ENCODE measurements at regions not wholly inside any gene's neighbourhood (a gene's known extent, or its start where the extent isn't known, plus 50 kb on each side); places are given as distances from the start of the nearest gene placed in this dataset.

DNA sequence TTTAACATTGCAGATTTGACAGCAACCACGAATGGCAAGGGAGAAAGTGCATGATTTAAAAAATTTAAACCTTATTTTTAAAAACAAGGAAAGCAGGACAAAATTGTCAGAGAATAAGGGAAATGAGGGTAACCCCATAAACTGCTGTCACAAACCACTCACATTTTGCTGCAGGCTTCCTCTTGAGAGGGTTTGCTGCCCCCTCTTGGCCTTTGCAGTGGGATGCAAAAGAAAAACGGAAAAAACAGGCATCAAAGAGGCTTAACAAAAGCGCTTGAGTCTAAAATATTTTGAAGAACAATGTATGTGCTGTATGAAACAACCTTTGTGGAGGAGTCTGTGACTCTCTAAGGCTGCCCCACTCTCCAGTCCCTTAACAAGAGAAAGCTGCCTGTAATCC is 91.6 kb downstream of the TMX3 start:
- peak; percentile 19 to 67 for DNase-seq (ENCODE audit: low read depth in 1 of 2, low spot score in 1 of 2)
- no peak for TF ChIP-seq JUND (IDR thresholded peaks at IDR 0.05; ENCODE audit: low read depth)
- in situ Hi-C loops (cut with HindIII; ENCODE audit: low pct_unique_long_range_greater_than_20kb, low sequenced_read_pairs) = no loop called here

DNA sequence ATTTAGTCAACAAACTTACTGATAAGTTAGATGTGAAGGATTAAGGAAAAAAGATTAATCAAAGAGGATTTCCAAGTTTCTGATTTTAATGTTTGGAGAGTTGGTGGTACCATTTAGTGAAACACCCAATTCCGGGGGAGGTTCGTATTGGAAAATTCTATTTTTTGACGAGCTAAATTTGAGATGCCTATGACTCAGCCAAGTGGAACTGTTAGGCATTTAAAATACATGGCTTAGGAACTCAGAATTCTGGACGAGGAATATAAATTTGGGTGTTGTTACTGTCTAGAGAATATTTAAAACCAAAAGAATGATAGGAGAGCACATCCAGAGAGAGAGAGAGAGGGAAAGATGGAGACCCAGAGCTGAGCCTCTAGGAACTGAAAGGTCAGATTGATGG is 103.6 kb downstream of the TMX3 start:
- in situ Hi-C loops (cut with HindIII; ENCODE audit: low pct_unique_long_range_greater_than_20kb, low sequenced_read_pairs) = no loop called here
- no peak for DNase-seq (ENCODE audit: low read depth in 1 of 2, low spot score in 1 of 2)
- TF ChIP-seq JUND (IDR thresholded peaks at IDR 0.05; ENCODE audit: low read depth) = no peak

DNA sequence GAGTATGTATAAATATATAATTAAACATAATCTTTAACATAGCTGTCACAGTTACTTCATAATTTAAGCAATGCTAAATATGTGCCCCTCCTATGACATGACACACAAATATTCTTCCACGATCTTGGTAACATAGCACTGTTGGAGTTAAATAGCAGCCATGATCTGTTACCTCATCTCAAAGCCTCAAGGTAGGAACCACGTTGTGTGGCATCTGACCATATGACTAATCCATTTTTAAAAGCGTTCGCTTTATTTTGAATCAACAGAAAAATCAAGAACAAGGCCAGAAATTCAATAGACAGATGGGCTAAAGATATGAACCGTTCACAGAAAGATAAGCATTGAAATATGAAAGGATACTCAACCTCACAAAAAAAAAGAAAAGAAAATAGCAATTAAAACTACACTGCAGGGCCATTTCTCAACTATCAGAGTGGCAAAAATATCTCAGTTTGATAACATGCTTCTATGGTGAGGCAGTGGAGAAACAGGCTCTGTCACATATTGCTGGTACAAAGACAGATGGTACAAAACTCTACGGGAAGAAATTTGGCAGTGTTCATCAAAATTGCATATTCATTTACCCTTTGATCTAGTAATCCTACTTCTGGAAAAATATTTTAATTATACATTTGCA is 105.9 kb downstream of the TMX3 start:
- TF ChIP-seq JUND (IDR thresholded peaks at IDR 0.05; ENCODE audit: low read depth) = no peak
- no peak for DNase-seq (ENCODE audit: low read depth in 1 of 2, low spot score in 1 of 2)
- in situ Hi-C loops (cut with HindIII; ENCODE audit: low pct_unique_long_range_greater_than_20kb, low sequenced_read_pairs) = no loop called here

DNA sequence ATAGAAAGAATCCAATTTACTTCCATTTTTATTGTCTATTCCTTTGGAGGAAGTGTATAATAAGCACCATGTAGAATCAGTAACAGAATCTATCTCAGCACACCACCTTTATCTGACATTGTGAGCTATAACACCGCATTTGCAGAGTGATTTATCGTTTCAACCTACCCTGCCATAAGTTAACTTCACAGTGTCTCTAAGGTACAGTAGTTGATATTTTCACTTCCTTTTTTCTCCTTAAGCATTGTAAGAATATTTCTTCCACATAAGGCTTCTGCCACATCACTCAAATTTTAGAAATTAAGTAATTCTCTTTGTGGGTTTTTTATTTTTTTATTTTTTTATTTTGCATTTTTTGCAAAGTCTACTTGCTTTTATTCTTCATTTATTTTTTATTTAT is 107.1 kb downstream of the TMX3 start:
- no peak for DNase-seq (ENCODE audit: low read depth in 1 of 2, low spot score in 1 of 2)
- in situ Hi-C loops (cut with HindIII; ENCODE audit: low pct_unique_long_range_greater_than_20kb, low sequenced_read_pairs) = no loop called here
- no peak for TF ChIP-seq JUND (IDR thresholded peaks at IDR 0.05; ENCODE audit: low read depth)

DNA sequence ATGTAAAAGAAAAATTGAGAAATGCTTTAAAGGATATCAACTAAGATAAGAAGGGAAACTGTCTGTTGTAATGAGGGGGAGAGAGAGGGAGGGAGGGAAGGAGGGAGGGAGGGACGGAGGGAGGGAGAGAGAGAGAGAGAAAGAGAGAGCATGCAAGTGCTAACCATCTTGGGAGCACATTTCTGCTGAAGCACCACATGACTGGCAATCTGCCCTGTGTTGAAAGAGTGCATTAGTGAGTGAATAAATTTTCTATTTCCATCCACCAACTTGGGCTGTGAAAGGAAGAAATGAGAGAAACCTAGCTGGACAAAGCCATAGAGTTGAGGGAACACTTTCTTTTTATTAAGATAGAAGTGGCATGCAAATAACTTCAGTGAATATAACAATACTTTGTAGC is 110.7 kb downstream of the TMX3 start:
- TF ChIP-seq JUND (IDR thresholded peaks at IDR 0.05; ENCODE audit: low read depth) = no peak
- no peak for DNase-seq (ENCODE audit: low read depth in 1 of 2, low spot score in 1 of 2)
- in situ Hi-C loops (cut with HindIII; ENCODE audit: low pct_unique_long_range_greater_than_20kb, low sequenced_read_pairs) = no loop called here

DNA sequence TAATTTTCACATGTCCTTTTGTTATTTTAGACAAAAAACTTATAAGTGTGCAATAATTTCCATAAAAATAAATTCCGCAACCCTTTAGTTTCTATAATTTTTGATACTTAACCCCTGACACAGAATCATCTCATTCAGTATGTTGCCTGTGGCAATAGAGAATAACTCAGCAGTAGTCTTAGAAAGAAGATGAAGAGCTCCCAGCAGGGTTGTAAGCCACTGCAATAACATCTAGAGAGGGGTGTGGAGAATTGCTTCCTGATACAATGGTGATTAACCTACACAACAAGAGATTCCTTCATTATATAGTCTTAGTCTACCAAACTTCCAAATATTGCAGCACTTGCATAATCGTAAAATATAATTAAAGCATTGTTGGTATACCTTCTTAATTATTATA is 118.9 kb downstream of the TMX3 start:
- DNase-seq (ENCODE audit: low read depth in 1 of 2, low spot score in 1 of 2) = no peak
- in situ Hi-C loops (cut with HindIII; ENCODE audit: low pct_unique_long_range_greater_than_20kb, low sequenced_read_pairs) = no loop called here
- no peak for TF ChIP-seq JUND (IDR thresholded peaks at IDR 0.05; ENCODE audit: low read depth)

DNA sequence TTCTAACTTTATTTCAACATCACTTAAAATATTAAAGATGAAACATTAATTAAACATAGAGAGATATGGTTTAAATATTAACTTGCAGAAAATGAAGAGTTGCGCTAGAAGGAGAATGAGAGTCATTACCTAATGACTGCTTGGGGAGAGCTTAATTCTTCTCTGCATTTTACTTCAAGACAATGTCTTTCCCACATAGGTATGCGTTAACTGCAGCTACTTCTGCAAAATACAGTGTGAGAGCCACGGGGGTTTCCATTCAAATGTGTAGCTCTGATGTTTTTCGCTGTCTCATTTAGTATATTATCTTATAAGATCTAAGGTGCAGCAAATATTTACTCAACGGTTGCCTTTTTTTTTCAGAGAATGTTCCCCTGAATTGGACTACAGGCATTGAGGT is 126.7 kb downstream of the TMX3 start:
- DNase-seq (ENCODE audit: low read depth in 1 of 2, low spot score in 1 of 2) = no peak
- no peak for TF ChIP-seq JUND (IDR thresholded peaks at IDR 0.05; ENCODE audit: low read depth)
- in situ Hi-C loops (cut with HindIII; ENCODE audit: low pct_unique_long_range_greater_than_20kb, low sequenced_read_pairs) = no loop called here

DNA sequence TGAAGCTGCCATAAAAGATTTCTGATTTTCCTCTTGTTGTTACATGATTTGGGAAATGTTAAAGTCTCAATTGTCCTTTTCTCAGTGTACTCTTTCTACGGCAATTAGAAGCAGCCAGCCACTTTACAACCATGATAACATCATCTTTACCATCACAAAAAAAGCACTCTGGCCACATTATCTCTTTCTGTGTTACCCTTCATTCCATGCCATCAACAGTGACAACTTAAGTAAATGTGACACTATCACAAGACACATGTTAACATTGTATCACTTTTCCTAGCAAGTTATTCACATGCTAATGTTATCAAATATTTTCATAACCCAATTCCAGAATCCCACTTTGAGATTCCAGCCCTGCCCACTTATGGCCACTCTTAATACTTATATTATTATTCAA is 131.2 kb downstream of the TMX3 start:
- no peak for DNase-seq (ENCODE audit: low read depth in 1 of 2, low spot score in 1 of 2)
- in situ Hi-C loops (cut with HindIII; ENCODE audit: low pct_unique_long_range_greater_than_20kb, low sequenced_read_pairs) = no loop called here
- TF ChIP-seq JUND (IDR thresholded peaks at IDR 0.05; ENCODE audit: low read depth) = no peak

DNA sequence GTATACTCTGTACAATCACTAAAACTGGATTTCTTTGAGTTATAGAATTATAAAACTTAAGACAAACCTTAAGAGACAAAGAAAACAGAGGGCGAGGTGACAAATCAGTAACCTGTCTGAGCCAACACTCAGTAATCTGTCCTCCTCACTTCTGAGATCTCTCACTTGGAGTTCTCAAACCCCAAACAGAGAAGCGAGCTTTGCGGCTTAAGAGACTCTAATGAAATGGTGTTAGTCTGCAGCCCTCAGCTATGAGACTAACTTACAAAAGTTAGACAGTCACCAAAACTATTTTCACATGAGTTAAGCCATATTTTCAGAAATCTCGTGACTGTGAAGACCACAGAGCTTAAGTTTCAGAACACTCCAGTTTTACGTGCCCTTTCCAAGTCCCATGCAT is 140.6 kb downstream of the TMX3 start:
- DNase-seq (ENCODE audit: low read depth in 1 of 2, low spot score in 1 of 2) = no peak
- TF ChIP-seq JUND (IDR thresholded peaks at IDR 0.05; ENCODE audit: low read depth) = no peak

DNA sequence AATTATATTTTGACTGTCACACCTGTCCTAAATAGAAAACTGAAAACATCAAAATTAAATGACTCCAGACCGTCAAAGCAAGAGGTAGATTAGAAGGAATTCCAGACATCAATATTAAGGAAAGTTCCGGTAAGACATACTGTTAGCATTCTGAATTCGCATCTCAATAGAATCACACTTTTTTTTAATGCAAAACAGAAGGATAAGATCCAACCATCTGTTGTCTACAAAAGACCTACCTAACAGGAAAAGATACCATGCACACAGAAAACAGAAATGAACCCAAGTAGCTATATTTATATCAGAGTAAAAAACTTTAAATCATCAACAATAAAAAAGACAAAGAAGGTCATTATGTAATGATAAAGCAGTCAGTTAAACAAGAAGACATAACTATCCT is 145.0 kb downstream of the TMX3 start:
- no peak for DNase-seq (ENCODE audit: low read depth in 1 of 2, low spot score in 1 of 2)
- in situ Hi-C loops (cut with HindIII; ENCODE audit: low pct_unique_long_range_greater_than_20kb, low sequenced_read_pairs) = no loop called here
- no peak for TF ChIP-seq JUND (IDR thresholded peaks at IDR 0.05; ENCODE audit: low read depth)

More for the DNA sequence above, 140.6 kb downstream of the TMX3 start:
- in situ Hi-C loops (cut with HindIII; ENCODE audit: low pct_unique_long_range_greater_than_20kb, low sequenced_read_pairs) = no loop called here

DNA sequence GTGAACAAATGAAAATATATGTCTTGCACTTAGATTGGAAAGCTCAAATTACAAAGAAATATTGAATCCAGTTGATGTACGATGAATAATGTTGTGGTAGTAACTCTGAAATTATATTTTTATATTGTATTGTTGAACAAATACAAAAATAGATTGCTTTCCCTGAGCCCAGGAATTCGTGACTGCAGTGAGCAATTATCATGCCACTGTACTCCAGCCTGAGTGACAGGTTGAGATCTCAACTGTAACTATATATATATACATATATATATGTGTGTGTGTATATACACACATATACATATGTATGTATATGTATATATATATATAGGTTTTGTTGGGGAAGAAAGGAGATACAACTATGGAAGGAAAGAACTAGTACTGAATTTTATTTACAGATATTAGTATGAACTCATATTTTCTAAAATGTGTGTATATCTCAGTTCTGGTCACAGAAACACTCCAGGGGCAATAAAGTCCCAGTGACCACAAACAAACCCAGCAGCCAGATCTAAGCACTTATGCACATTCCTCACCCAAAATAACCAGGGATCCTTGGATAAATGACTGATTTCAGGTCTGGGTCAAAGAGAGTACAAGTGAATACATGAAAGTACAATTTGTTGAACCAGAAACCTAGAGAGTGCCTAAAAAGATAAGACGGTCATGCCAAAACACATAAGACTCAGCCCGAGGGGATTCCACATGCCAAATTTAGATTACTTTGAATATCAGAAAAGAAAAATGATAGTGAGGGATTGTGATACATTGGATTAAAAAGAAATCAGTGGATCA is 146.3 kb downstream of the TMX3 start:
- in situ Hi-C loops (cut with HindIII; ENCODE audit: low pct_unique_long_range_greater_than_20kb, low sequenced_read_pairs) = no loop called here
- TF ChIP-seq JUND (IDR thresholded peaks at IDR 0.05; ENCODE audit: low read depth) = no peak
- no peak for DNase-seq (ENCODE audit: low read depth in 1 of 2, low spot score in 1 of 2)

DNA sequence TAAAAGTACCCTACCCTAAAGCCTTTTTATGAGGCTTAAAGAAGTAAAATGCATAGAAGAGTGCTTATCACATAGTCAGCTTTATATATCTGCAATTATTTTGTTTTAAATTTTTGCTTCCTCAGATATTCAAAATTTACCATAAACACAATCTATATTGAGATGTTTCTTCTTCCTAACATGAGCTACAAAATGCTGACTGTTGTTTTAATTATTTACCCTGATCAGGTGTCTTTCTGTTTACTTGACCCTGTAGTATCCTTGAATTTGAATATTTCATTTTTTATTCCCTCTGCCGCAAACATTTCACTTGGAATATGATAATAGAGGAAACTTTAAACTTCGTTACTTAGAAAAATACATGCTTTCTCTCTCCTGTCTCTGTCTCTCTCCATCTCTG is 147.9 kb downstream of the TMX3 start:
- no peak for TF ChIP-seq JUND (IDR thresholded peaks at IDR 0.05; ENCODE audit: low read depth)
- DNase-seq (ENCODE audit: low read depth in 1 of 2, low spot score in 1 of 2) = no peak
- in situ Hi-C loops (cut with HindIII; ENCODE audit: low pct_unique_long_range_greater_than_20kb, low sequenced_read_pairs) = no loop called here

DNA sequence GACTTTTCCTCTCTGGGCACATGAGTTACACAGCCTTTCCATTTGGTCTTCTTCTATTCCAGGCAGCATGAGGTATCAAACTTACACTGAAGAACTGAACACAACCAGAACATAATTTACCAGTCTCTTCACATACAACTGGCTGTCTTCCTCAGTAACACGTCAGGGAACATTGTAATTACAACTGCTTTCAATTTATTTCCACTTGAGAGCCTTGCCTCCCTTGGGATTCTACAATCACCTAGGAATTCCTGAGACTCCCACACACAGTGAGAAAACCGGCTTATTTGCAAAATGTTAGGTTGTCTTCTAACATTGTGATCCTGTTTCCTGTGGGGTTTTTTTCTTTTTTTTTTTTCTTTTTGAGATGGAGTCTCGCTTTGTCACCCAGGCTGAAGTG is 149.9 kb downstream of the TMX3 start:
- no peak for DNase-seq (ENCODE audit: low read depth in 1 of 2, low spot score in 1 of 2)
- no peak for TF ChIP-seq JUND (IDR thresholded peaks at IDR 0.05; ENCODE audit: low read depth)

DNA sequence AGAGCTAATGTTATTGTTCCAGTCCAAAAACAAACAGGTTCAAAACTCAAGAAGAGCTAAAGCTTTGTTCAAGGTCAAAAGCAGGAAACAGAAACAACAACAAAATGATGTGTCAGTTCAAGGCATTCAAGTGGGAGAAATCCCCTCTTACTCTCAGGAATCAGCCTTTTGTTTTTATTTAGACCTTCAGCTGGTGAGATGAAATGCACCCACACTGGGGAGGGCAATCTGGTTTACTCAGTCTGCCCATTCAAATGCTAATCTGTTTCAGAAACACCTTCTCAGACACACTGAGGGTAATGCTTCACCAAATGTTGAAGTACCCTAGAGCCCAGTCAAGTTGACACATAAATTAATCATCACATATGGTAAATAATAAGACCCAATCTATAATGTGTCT is 150.6 kb downstream of the TMX3 start:
- in situ Hi-C loops (cut with HindIII; ENCODE audit: low pct_unique_long_range_greater_than_20kb, low sequenced_read_pairs) = no loop called here
- TF ChIP-seq JUND (IDR thresholded peaks at IDR 0.05; ENCODE audit: low read depth) = no peak
- DNase-seq (ENCODE audit: low read depth in 1 of 2, low spot score in 1 of 2) = no peak

More for the DNA sequence above, 149.9 kb downstream of the TMX3 start:
- in situ Hi-C loops (cut with HindIII; ENCODE audit: low pct_unique_long_range_greater_than_20kb, low sequenced_read_pairs) = no loop called here
